DND-41 (cell line): ENCODE measurements at regions not wholly inside any gene's neighbourhood (a gene's known extent, or its start where the extent isn't known, plus 50 kb on each side); places are given as distances from the start of the nearest gene placed in this dataset.

Experiments
- EZH2 ChIP-seq: IDR thresholded peaks from 3 replicates; pipeline ENCODE4 v1.6.1; 2012; ENCODE audit warnings: borderline replicate concordance, low read depth, mild to moderate bottlenecking, moderate library complexity, low read length, inconsistent platforms; ENCODE audit not compliant: severe bottlenecking
- TF ChIP-seq, protein P1 (sequence below): IDR thresholded peaks from 2 replicates; pipeline ENCODE4 v1.5.1; 2012; ENCODE audit warnings: borderline replicate concordance, low read length, moderate library complexity, mild to moderate bottlenecking; ENCODE audit not compliant: poor library complexity, severe bottlenecking; ENCODE audit errors: extremely low read depth

DNA sequence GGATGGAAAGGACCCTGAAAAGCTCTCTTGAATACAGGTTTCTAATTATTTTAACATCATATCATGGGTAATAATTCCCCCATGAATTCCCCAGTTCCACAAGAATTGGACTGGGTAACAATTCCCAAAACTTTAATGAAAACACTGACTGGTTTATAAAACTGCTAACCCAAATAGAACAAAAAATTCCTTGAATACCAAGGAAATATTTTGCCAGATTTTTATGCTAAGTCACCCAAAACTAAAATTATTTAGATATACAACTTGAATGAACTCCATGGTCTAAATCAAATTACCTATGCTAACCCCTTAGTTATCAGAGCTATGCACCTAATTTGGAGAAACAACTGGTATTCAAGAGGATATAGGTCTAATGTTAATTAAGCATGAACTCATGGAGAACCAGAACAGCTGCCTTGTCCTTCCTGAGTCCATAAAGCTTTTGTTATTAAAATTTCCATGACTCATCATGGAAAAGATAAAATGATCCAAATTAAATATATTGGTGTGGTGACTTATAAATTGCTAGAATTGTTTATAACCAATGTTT, 164.9 kb upstream of the TUT7 start:
- TF ChIP-seq, protein P1, sequence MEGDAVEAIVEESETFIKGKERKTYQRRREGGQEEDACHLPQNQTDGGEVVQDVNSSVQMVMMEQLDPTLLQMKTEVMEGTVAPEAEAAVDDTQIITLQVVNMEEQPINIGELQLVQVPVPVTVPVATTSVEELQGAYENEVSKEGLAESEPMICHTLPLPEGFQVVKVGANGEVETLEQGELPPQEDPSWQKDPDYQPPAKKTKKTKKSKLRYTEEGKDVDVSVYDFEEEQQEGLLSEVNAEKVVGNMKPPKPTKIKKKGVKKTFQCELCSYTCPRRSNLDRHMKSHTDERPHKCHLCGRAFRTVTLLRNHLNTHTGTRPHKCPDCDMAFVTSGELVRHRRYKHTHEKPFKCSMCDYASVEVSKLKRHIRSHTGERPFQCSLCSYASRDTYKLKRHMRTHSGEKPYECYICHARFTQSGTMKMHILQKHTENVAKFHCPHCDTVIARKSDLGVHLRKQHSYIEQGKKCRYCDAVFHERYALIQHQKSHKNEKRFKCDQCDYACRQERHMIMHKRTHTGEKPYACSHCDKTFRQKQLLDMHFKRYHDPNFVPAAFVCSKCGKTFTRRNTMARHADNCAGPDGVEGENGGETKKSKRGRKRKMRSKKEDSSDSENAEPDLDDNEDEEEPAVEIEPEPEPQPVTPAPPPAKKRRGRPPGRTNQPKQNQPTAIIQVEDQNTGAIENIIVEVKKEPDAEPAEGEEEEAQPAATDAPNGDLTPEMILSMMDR = no peak
- TF ChIP-seq EZH2 = no peak
